ENCODE measurements at regions not wholly inside any gene's neighbourhood (a gene's known extent, or its start where the extent isn't known, plus 50 kb on each side); places are given as distances from the start of the nearest gene placed in this dataset.
"Not testable (repeated sequence)": the region's sequence is repeated elsewhere in the genome, so short reads cannot be mapped to it uniquely, and the experiment has no call there.

- intact Hi-C loops (cut with micrococcal nuclease): no loop called here
Measured at GRCh38 chr2:84224121-84224520, 235.0 kb downstream of the SUCLG1 start.

DNA sequence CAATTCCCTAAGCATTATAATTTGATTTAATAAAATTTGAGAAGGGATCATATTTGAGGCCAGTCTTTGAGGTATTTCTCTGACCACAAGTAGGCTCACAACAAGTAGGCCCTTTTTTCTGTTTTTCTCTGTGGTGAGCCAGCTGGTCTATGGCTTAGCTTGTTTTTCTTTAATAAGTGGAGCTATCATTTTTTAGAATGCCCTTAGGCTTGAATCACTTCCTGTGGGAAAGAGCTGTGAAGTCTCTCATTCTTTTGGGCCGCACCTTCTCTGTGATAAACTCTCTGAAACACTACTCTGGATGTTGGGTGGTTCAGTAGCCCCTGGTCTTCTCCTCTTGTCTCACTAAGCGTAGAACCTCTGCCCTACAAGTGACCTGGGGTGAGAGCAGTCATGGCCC is 235.9 kb downstream of the SUCLG1 start:
- intact Hi-C loops (cut with micrococcal nuclease): no loop called here

- intact Hi-C loops (cut with micrococcal nuclease): not testable (repeated sequence)
Measured at GRCh38 chr2:84221102-84221501, 238.0 kb downstream of the SUCLG1 start.

DNA sequence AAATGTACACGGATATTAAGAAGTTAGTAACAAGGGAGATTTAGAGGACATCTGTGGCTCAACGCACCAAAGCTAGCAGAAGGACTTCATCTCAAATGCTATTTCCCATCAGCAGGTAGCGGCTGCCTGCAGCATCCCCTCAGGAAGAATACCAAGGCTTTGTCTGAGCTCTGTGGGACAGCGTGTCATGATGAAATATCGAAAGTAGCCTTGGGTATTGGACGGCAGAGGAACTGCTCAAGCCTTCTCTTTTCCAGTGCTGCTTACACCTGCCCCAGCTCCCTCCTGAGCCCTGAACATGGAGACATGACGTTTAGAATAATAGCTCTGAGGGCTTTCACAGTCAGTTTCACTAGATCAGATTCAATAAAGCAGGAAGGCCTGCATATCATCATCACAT is 241.6 kb downstream of the SUCLG1 start:
- intact Hi-C loops (cut with micrococcal nuclease): no loop called here

- intact Hi-C loops (cut with micrococcal nuclease): no loop called here
Measured at GRCh38 chr2:84214455-84214854, 244.6 kb downstream of the SUCLG1 start.

DNA sequence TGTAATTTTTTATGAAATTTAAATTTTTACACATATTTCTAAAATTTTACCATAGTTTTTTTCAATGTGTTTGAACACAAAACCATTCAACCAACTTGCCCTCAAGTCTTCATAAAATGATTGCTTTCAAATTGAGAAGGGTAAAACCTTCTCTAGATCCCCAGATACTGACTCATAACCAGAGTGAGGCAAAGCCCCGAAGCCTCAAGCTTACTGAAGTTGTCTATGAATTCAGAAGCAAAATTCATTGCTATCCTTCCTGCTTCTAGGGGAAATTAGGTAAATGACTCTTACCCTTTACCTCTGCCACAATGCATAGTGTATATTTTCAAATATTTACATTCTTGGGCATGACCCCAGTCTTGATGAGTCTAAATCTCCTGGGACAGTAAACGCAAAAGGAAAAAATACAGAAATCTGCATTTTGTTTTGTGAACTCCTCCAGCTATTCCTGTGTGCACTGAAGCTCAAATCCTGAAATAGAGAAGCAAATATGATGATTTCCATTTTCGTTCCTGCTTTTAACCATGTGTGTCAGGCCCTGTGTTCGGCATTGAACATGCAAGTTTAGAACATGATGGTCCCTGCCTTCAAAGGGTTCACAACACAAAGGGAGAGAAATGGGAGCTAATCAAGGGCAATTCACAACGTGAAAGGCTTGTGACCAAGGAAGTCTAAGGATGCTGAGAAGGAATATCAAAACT is 246.3 kb downstream of the SUCLG1 start:
- intact Hi-C loops (cut with micrococcal nuclease): no loop called here

GRCh38 chr2:84209941-84210340 is 249.1 kb downstream of the SUCLG1 start:
- intact Hi-C loops (cut with micrococcal nuclease): no loop called here

DNA sequence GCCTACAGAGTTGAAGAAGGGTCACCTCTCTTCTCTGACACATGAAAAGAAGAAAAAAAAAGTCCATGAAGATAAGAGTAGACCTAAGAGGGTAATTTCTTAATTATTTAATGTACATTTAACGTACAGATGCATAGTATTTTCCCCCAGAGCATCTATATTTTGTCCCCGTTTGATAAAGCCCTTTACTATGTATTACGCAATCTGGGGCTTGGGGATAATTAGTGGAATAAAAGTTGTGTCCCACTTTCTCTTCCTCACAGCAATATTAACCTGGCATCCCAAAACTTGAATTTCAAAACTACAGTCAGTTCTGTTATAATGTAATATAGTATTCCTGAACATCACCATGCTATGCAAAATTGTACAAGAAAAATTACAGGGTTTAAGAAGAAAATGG is 254.1 kb downstream of the SUCLG1 start:
- intact Hi-C loops (cut with micrococcal nuclease): no loop called here

DNA sequence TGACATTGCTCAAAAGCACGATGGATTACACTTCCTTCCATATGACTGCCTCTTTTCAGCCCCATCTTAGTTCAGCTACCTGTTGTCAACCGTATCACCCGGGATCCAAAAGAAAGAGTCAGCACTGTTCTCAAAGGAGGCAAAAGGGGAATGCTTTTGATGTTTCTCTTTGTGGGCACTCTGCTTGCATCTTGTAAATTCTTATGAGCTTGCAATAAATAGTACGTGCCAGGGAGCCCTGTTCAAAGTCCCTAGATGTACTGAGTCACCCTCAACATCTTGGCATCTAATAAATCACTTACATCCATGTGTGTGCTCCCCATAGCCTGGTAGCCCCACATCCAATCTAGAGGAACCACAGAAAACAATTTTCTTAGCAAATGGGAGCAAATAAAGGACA is 256.9 kb downstream of the SUCLG1 start:
- intact Hi-C loops (cut with micrococcal nuclease): no loop called here

GRCh38 chr2:84201158-84201557 is 257.9 kb downstream of the SUCLG1 start:
- intact Hi-C loops (cut with micrococcal nuclease): no loop called here

- intact Hi-C loops (cut with micrococcal nuclease): no loop called here
Measured at GRCh38 chr2:84197901-84198300, 261.2 kb downstream of the SUCLG1 start.

GRCh38 chr2:84194949-84195644 is 264.0 kb downstream of the SUCLG1 start:
- intact Hi-C loops (cut with micrococcal nuclease): no loop called here

GRCh38 chr2:84194181-84194580 is 264.9 kb downstream of the SUCLG1 start:
- intact Hi-C loops (cut with micrococcal nuclease): no loop called here

DNA sequence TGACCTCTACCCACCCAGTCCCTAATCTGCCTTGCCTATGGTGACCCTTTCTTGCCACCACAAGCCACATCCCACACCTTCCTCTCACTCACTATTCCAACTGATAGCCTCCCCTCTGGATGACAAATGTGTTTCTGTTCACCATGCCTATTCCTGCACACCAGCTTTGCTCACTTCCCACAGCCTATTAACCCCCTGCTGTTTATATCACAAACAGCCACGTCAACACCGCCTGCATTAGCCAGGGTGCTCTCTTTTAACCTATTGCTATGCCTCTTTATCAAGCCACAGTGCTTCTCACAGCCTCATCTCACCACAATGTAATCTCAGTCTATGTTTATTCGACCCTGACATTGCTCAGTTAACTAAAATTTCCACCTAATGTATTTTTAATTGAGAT is 271.8 kb downstream of the SUCLG1 start:
- intact Hi-C loops (cut with micrococcal nuclease): no loop called here

GRCh38 chr2:84181927-84182326 is 277.2 kb downstream of the SUCLG1 start:
- intact Hi-C loops (cut with micrococcal nuclease): no loop called here

DNA sequence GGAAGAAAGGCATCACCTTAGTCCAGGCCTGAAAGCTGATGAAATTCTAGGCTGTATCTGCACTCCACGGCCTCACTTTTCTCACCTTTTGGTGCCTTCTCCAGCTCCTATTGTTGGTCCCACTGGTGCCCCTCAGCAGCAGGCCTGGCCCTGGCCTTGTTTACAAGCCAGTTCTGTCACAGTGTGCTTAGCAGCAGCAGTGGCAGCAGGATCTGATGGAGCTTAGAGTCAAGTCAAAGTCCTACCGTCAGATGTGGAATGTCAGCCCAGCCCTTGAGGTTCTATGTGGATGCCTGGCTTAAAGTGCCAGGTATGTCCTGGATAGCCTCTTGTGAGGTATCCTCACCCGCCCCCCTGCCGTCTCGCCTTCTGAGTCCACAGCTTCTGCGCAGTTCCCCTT is 281.3 kb downstream of the SUCLG1 start:
- intact Hi-C loops (cut with micrococcal nuclease): no loop called here

GRCh38 chr2:84175970-84176369 is 283.1 kb downstream of the SUCLG1 start:
- intact Hi-C loops (cut with micrococcal nuclease): no loop called here

DNA sequence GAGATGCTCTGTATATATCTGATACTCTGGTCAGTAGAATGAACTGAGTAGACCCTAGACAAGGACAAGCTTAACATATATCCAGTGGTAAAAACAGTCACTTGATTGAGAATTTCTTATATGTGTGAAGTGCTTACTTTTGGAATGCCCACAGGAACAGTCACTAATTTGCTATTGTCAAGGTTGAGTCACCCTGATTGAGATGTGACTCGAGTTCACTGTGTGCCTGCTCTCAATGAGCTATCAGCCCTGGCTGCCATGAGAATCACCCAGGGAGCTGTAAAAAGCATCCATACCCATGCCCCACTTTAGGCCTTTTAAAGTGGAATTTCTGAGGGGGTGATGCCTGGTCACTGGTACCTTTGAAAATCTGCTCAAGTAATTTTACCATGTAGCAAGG is 283.7 kb downstream of the SUCLG1 start:
- intact Hi-C loops (cut with micrococcal nuclease): no loop called here

- intact Hi-C loops (cut with micrococcal nuclease): no loop called here
Measured at GRCh38 chr2:84173041-84173440, 286.0 kb downstream of the SUCLG1 start.

GRCh38 chr2:84170979-84171378 is 288.1 kb downstream of the SUCLG1 start:
- intact Hi-C loops (cut with micrococcal nuclease): no loop called here

GRCh38 chr2:84169871-84170270 is 289.2 kb downstream of the SUCLG1 start:
- intact Hi-C loops (cut with micrococcal nuclease): no loop called here

GRCh38 chr2:84168552-84168951 is 290.5 kb downstream of the SUCLG1 start:
- intact Hi-C loops (cut with micrococcal nuclease): not testable (repeated sequence)

DNA sequence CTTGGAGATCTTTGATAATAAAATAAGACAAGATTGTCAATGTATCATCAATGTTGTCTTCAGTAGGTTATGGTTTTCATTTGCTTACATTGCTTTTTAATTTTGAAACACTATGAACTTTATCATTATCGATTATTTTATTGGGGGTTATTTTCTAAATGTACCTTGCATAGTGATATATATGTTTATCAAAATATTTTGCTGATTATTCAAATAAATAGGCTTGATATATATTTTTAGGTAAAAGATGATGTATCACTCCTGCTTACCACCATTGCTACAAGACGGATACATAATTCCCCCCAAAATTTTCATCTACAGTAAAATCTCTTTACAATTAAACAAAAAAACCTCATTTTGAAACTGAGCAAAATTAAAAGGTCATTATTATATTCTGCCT is 293.8 kb downstream of the SUCLG1 start:
- intact Hi-C loops (cut with micrococcal nuclease): no loop called here
